ENCODE measurements at regions not wholly inside any gene's neighbourhood (a gene's known extent, or its start where the extent isn't known, plus 50 kb on each side); places are given as distances from the start of the nearest gene placed in this dataset.

GRCh38 chr1:37400466-37401225, 73.7 kb upstream of the ZC3H12A start:
- no peak for DNase-seq (ENCODE audit: low spot score)
- no peak for TF ChIP-seq CTCF (IDR thresholded peaks at IDR 0.05; ENCODE audit: extremely low read depth, insufficient read depth, missing control alignments)
- in situ Hi-C loops (cut with MboI; ENCODE audit: low pct_unique_long_range_greater_than_20kb, low sequenced_read_pairs, unreplicated experiment): no loop called here

- no peak for DNase-seq (ENCODE audit: low spot score)
- in situ Hi-C loops (cut with MboI; ENCODE audit: low pct_unique_long_range_greater_than_20kb, low sequenced_read_pairs, unreplicated experiment): no loop called here
- no peak for TF ChIP-seq CTCF (IDR thresholded peaks at IDR 0.05; ENCODE audit: extremely low read depth, insufficient read depth, missing control alignments)
These were observed 71.2 kb upstream of the ZC3H12A start for GRCh38 chr1:37403166-37403565.

GRCh38 chr1:37404711-37405110, 69.7 kb upstream of the ZC3H12A start:
- TF ChIP-seq CTCF (IDR thresholded peaks at IDR 0.05; ENCODE audit: extremely low read depth, insufficient read depth, missing control alignments): no peak
- in situ Hi-C loops (cut with MboI; ENCODE audit: low pct_unique_long_range_greater_than_20kb, low sequenced_read_pairs, unreplicated experiment): no loop called here

GRCh38 chr1:37410105-37410504, 64.3 kb upstream of the ZC3H12A start:
- in situ Hi-C loops (cut with MboI; ENCODE audit: low pct_unique_long_range_greater_than_20kb, low sequenced_read_pairs, unreplicated experiment): no loop called here
- no peak for TF ChIP-seq CTCF (IDR thresholded peaks at IDR 0.05; ENCODE audit: extremely low read depth, insufficient read depth, missing control alignments)
- no peak for DNase-seq (ENCODE audit: low spot score)

More at GRCh38 chr1:37404711-37405110, 69.7 kb upstream of the ZC3H12A start:
- no peak for DNase-seq (ENCODE audit: low spot score)

- TF ChIP-seq CTCF (IDR thresholded peaks at IDR 0.05; ENCODE audit: extremely low read depth, insufficient read depth, missing control alignments): no peak
- in situ Hi-C loops (cut with MboI; ENCODE audit: low pct_unique_long_range_greater_than_20kb, low sequenced_read_pairs, unreplicated experiment): no loop called here
These were observed 63.6 kb upstream of the ZC3H12A start for GRCh38 chr1:37410815-37411214.

GRCh38 chr1:37415611-37416244, 58.7 kb upstream of the ZC3H12A start:
- in situ Hi-C loops (cut with MboI; ENCODE audit: low pct_unique_long_range_greater_than_20kb, low sequenced_read_pairs, unreplicated experiment): no loop called here
- DNase-seq (ENCODE audit: low spot score): no peak
- no peak for TF ChIP-seq CTCF (IDR thresholded peaks at IDR 0.05; ENCODE audit: extremely low read depth, insufficient read depth, missing control alignments)

More at GRCh38 chr1:37410815-37411214, 63.6 kb upstream of the ZC3H12A start:
- no peak for DNase-seq (ENCODE audit: low spot score)

Data from GM13977 (cell line).